Erythroblast (primary cell): ENCODE measurements at regions not wholly inside any gene's neighbourhood (a gene's known extent, or its start where the extent isn't known, plus 50 kb on each side); places are given as distances from the start of the nearest gene placed in this dataset.

ENCODE experiments used
- GATA1 ChIP-seq: IDR thresholded peaks from 2 replicates; pipeline ENCODE4 v1.6.1; 2011; ENCODE audit warnings: low read depth, mild to moderate bottlenecking, control low read depth, low read length, moderate library complexity
- POLR2A ChIP-seq: IDR thresholded peaks from 2 replicates; pipeline ENCODE4 v1.6.1; 2011; ENCODE audit warnings: mild to moderate bottlenecking, low read length

DNA sequence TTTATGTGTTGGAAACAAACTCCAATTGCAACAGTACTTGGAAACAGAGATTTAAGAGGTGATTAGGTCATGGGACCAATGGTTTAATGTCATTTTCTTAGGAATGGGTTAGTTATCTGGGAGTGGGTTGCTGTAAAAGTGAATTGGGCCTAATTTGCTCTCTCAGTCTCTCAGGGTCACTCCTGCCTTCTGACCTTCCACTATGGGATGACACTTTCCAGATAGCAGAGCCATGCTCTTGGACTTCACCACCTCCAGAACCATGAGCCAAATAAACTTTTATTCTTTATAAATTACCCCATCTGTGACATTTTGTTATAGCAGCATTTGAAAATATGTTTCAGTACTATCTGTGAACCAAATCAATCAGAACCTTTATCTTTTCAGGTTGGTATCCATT, 1509.1 kb downstream of the REEP3 start:
- no peak for TF ChIP-seq POLR2A
- no peak for TF ChIP-seq GATA1
